Neuronal stem cell (in vitro differentiated cells): ENCODE measurements at regions not wholly inside any gene's neighbourhood (a gene's known extent, or its start where the extent isn't known, plus 50 kb on each side); places are given as distances from the start of the nearest gene placed in this dataset.

Experiments used
- DNase-seq: peaks from one replicate; pipeline ENCODE4 v3.0.0-alpha.2; 2013; ENCODE audit warnings: low spot score
- H2AFZ ChIP-seq: one replicate; pipeline ENCODE4 v1.6.1; 2013; ENCODE audit warnings: mild to moderate bottlenecking, low read length, inconsistent platforms
- H2AK5ac ChIP-seq: 2 replicates; pipeline ENCODE4 v1.6.1; 2013; ENCODE audit warnings: low read depth, mild to moderate bottlenecking, inconsistent platforms, low read length, moderate library complexity, mixed read lengths
- H2BK120ac ChIP-seq: 2 replicates; pipeline ENCODE4 v1.6.1; 2013; ENCODE audit warnings: low read depth, mild to moderate bottlenecking, inconsistent platforms, low read length, moderate library complexity, mixed read lengths
- H2BK12ac ChIP-seq: one replicate; pipeline ENCODE4 v1.6.1; 2013; ENCODE audit warnings: low read length, inconsistent platforms
- H2BK15ac ChIP-seq: 2 replicates; pipeline ENCODE4 v1.6.1; 2013; ENCODE audit warnings: mild to moderate bottlenecking, low read length, inconsistent platforms, mixed read lengths
- H2BK5ac ChIP-seq: one replicate; pipeline ENCODE4 v1.6.1; 2013; ENCODE audit warnings: inconsistent platforms, mild to moderate bottlenecking, low read length, moderate library complexity
- H3K14ac ChIP-seq: one replicate; pipeline ENCODE4 v1.6.1; 2013; ENCODE audit warnings: low read length, inconsistent platforms
- H3K18ac ChIP-seq: 2 replicates; pipeline ENCODE4 v1.6.1; 2013; ENCODE audit warnings: low read length, inconsistent platforms
- H3K23ac ChIP-seq: 2 replicates; pipeline ENCODE4 v1.6.1; 2013; ENCODE audit warnings: low read depth, mild to moderate bottlenecking, mixed read lengths, low read length, inconsistent platforms; ENCODE audit not compliant: poor library complexity
- H3K27ac ChIP-seq: replicated peaks from 3 replicates; pipeline ENCODE4 v1.5.1; 2013; ENCODE audit warnings: low read length, inconsistent platforms
- H3K27me3 ChIP-seq, 3 experiments: 2 replicates each; pipeline ENCODE4 v1.6.1; 2013; ENCODE audit warnings: low read length in 3 of 3, mild to moderate bottlenecking in 2 of 3, inconsistent platforms in 1 of 3, low read depth in 1 of 3, mixed read lengths in 1 of 3, moderate library complexity in 1 of 3; ENCODE audit not compliant: control insufficient read depth in 3 of 3, insufficient read depth in 3 of 3
- H3K36me3 ChIP-seq, 2 donors: replicated peaks in 1 of 2; 2 replicates each; pipeline ENCODE4 v1.6.1; 2013; ENCODE audit warnings: low read length in 2 of 2; ENCODE audit not compliant: control insufficient read depth in 2 of 2, insufficient read depth in 2 of 2
- H3K4ac ChIP-seq: 2 replicates; pipeline ENCODE4 v1.6.1; 2013; ENCODE audit warnings: inconsistent platforms, mild to moderate bottlenecking, low read length, moderate library complexity
- H3K4me1 ChIP-seq, 2 donors: 1 replicate in 1 of 2; 2 replicates in 1 of 2; pipeline ENCODE4 v1.6.1; 2013; ENCODE audit warnings: low read length in 2 of 2, low read depth in 1 of 2; ENCODE audit not compliant: control insufficient read depth in 2 of 2, insufficient read depth in 1 of 2
- H3K4me2 ChIP-seq: one replicate; pipeline ENCODE4 v1.6.1; 2013; ENCODE audit warnings: mild to moderate bottlenecking, low read length, inconsistent platforms; ENCODE audit not compliant: insufficient read depth, poor library complexity, severe bottlenecking
- H3K4me3 ChIP-seq, 2 donors: 2 replicates each; pipeline ENCODE4 v1.5.1; 2013; ENCODE audit warnings: low read length in 2 of 2, mild to moderate bottlenecking in 2 of 2, inconsistent platforms in 1 of 2, moderate library complexity in 1 of 2
- H3K79me1 ChIP-seq: one replicate; pipeline ENCODE4 v1.6.1; 2013; ENCODE audit warnings: low read depth, mild to moderate bottlenecking, inconsistent platforms, low read length, moderate library complexity
- H3K9ac ChIP-seq: one replicate; pipeline ENCODE4 v1.6.1; 2013; ENCODE audit warnings: mild to moderate bottlenecking, low read depth, low read length, inconsistent platforms; ENCODE audit not compliant: poor library complexity
- H3K9me3 ChIP-seq, 2 donors: replicated peaks in 1 of 2; 2 replicates each; pipeline versions ENCODE3 to v1.6.1; 2013; ENCODE audit warnings: low read length in 2 of 2, mild to moderate bottlenecking in 2 of 2, inconsistent platforms in 1 of 2, low read depth in 1 of 2, mixed read lengths in 1 of 2, moderate library complexity in 1 of 2; ENCODE audit not compliant: control insufficient read depth in 2 of 2, insufficient read depth in 1 of 2
- H4K8ac ChIP-seq: one replicate; pipeline ENCODE4 v1.6.1; 2013; ENCODE audit warnings: low read depth, mild to moderate bottlenecking, inconsistent platforms, low read length, moderate library complexity
- H4K91ac ChIP-seq: one replicate; pipeline ENCODE4 v1.6.1; 2013; ENCODE audit warnings: low read length, low read depth, mild to moderate bottlenecking, inconsistent platforms; ENCODE audit not compliant: poor library complexity
- WGBS, 2 donors: extraction: QIAGEN DNeasy Blood & Tissue Kit; methylation state at CpG; one replicate each; pipeline ENCODE4 v1.1.7; 2013; ENCODE audit warnings: missing lambda C conversion rate in 2 of 2, mixed read lengths in 1 of 2; ENCODE audit not compliant: insufficient read length in 2 of 2, insufficient replicate concordance in 1 of 2; ENCODE audit errors: extremely low coverage in 2 of 2; 5-methylcytosine and 5-hydroxymethylcytosine counted together

DNA sequence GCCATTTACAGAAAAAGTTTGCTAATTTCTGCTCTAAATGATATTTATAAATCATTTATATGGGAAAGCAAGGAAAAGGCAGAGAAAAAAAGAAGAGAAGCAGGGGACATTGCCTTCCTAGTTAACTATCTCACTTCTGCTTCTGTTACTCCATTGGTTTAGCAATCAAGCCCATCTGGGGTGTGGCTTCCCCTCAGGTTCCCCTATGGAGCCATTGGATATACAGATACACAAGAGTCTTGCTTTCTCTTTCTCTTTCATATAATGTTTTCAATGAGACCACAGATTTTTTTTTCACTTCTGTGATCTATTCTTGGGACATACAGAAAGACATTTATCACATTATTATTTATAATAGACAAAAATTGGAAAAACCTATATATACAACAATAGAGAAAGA, 105.6 kb upstream of the TOM1L1 start:
- H3K4me2 ChIP-seq: no peak overlapping the region
- H2BK15ac ChIP-seq: no peak overlapping the region
- H3K23ac ChIP-seq: no peak overlapping the region
- no peaks in the 10 kb centered on the region for H3K27me3 ChIP-seq
- no peak overlapping the region for H2BK5ac ChIP-seq
- no peak overlapping the region for H2AK5ac ChIP-seq
- no peak overlapping the region for H2BK120ac ChIP-seq
- H3K9ac ChIP-seq: no peak overlapping the region
- DNase-seq: no peak
- H3K18ac ChIP-seq: no peak overlapping the region
- no peak overlapping the region for H4K91ac ChIP-seq
- H3K4me3 ChIP-seq: no peak overlapping the region
- no peaks in the 10 kb centered on the region for H3K79me1 ChIP-seq
- H3K4me1 ChIP-seq: peaks cover 0 to 2% of the 10 kb centered on the region in 2 donors
- H3K36me3 ChIP-seq: no peaks in the 10 kb centered on the region
- no peak overlapping the region for H3K14ac ChIP-seq
- H2AFZ ChIP-seq: no peak overlapping the region
- H4K8ac ChIP-seq: no peak overlapping the region
- no peak overlapping the region for H3K4ac ChIP-seq
- H3K27ac ChIP-seq: no peak overlapping the region
- no peak overlapping the region for H2BK12ac ChIP-seq
- H3K9me3 ChIP-seq: no peaks in the 10 kb centered on the region

DNA sequence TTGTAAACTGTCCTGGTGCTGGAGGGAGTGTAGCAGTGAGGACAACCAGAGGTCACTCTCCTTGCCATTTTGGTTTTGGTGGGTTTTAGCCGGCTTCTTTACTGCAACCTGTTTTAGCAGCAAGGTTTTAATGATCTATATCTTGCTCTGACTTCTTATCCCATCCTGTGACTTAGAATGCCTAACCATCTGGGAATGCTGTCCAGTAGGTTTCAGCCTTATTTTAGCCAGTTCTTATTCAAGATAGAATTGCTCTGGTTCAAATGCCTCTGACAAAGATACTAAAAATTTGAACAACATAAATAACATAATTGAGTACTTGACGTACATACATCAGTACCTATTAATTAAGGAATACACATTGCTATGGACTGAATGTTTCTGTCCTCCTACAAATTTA, 93.3 kb upstream of the TOM1L1 start:
- no peaks in the 10 kb centered on the region for H3K27me3 ChIP-seq
- H2AK5ac ChIP-seq: no peak overlapping the region
- H3K4me2 ChIP-seq: no peak overlapping the region
- H2BK15ac ChIP-seq: no peak overlapping the region
- no peak overlapping the region for H4K8ac ChIP-seq
- WGBS, 2 donors: no CpG with 5 or more reads among the region's 2 CpGs
- no peak for DNase-seq
- no peaks in the 10 kb centered on the region for H3K79me1 ChIP-seq
- no peak overlapping the region for H3K4me3 ChIP-seq
- no peak overlapping the region for H3K14ac ChIP-seq
- H2AFZ ChIP-seq: no peak overlapping the region
- no peaks in the 10 kb centered on the region for H3K9me3 ChIP-seq
- H3K4ac ChIP-seq: no peak overlapping the region
- H3K4me1 ChIP-seq: no peaks in the 10 kb centered on the region
- H2BK5ac ChIP-seq: no peak overlapping the region
- no peak overlapping the region for H2BK12ac ChIP-seq
- no peak overlapping the region for H2BK120ac ChIP-seq
- no peak overlapping the region for H3K23ac ChIP-seq
- no peak overlapping the region for H3K27ac ChIP-seq
- no peak overlapping the region for H4K91ac ChIP-seq
- no peaks in the 10 kb centered on the region for H3K36me3 ChIP-seq
- H3K9ac ChIP-seq: no peak overlapping the region
- no peak overlapping the region for H3K18ac ChIP-seq

DNA sequence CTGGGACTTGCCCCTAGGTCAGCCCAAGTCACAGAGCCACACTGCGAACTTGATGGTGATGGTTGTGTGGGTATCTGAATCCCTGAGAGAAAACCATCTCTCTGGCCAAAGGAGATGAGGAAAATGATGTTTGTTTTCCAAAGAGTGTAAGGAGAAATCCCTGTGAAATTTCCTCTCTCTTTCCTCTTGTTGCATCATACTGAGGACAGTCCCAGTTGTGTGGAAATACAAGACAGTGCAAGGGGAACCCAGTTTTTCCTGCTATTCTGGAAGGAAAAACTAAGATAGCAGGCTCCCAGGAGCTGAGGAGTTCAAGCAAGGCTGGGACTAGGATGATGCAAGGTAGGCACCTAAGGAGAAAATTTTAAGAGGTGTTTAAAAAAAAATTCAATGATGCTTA, 86.8 kb upstream of the TOM1L1 start:
- Histone ChIP-seq H4K91ac (no peak overlapping the region), H2BK15ac (no peak overlapping the region), H3K79me1 (no peaks in the 10 kb centered on the region), H4K8ac (no peak overlapping the region), H3K9ac (no peak overlapping the region), H3K4ac (no peak overlapping the region), H3K14ac (no peak overlapping the region), H2AFZ (no peak overlapping the region), H3K4me2 (no peak overlapping the region), H3K23ac (no peak overlapping the region), H3K27me3 (no peaks in the 10 kb centered on the region), H3K4me1 (no peaks in the 10 kb centered on the region), H2BK5ac (no peak overlapping the region), H2AK5ac (no peak overlapping the region), H3K4me3 (no peak overlapping the region), H2BK12ac (no peak overlapping the region), H3K9me3 (no peaks in the 10 kb centered on the region), H3K36me3 (no peaks in the 10 kb centered on the region), H2BK120ac (no peak overlapping the region), H3K27ac (no peak overlapping the region), H3K18ac (no peak overlapping the region)
- no peak for DNase-seq
- no CpG with 5 or more reads among the region's 1 CpG for WGBS, 2 donors

DNA sequence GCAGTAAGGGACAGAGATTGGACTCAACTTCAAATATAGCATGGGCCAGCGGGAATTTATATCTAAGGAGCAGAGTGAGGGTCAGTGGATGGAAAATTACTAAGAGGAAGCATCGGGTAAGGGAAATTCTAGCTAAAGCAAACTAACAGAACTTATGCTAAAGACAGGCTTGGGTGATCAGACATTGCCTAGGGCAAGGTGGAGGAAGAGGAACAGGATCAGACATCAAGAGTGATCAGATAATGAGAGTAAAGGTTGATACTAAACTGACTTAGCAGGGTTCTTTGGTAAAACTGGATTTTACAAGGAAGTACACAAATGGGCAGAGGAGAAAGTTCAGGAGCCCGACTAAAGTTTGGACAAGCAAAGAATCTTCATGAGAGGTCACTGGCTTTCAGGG, 86.3 kb upstream of the TOM1L1 start:
- DNase-seq: no peak
- H2AK5ac ChIP-seq: no peak overlapping the region
- no peak overlapping the region for H4K8ac ChIP-seq
- WGBS, 2 donors: no CpG with 5 or more reads among the region's 3 CpGs
- no peak overlapping the region for H2AFZ ChIP-seq
- no peak overlapping the region for H3K4me3 ChIP-seq
- H4K91ac ChIP-seq: no peak overlapping the region
- no peaks in the 10 kb centered on the region for H3K4me1 ChIP-seq
- H3K9ac ChIP-seq: no peak overlapping the region
- no peak overlapping the region for H3K4me2 ChIP-seq
- H2BK12ac ChIP-seq: no peak overlapping the region
- no peaks in the 10 kb centered on the region for H3K27me3 ChIP-seq
- no peak overlapping the region for H3K4ac ChIP-seq
- H2BK5ac ChIP-seq: no peak overlapping the region
- H3K27ac ChIP-seq: no peak overlapping the region
- H3K79me1 ChIP-seq: no peaks in the 10 kb centered on the region
- H3K36me3 ChIP-seq: no peaks in the 10 kb centered on the region
- H2BK15ac ChIP-seq: no peak overlapping the region
- H3K23ac ChIP-seq: no peak overlapping the region
- no peak overlapping the region for H3K18ac ChIP-seq
- H2BK120ac ChIP-seq: no peak overlapping the region
- no peak overlapping the region for H3K14ac ChIP-seq
- no peaks in the 10 kb centered on the region for H3K9me3 ChIP-seq
